ENCODE measurements at regions not wholly inside any gene's neighbourhood (a gene's known extent, or its start where the extent isn't known, plus 50 kb on each side); places are given as distances from the start of the nearest gene placed in this dataset.

DNA sequence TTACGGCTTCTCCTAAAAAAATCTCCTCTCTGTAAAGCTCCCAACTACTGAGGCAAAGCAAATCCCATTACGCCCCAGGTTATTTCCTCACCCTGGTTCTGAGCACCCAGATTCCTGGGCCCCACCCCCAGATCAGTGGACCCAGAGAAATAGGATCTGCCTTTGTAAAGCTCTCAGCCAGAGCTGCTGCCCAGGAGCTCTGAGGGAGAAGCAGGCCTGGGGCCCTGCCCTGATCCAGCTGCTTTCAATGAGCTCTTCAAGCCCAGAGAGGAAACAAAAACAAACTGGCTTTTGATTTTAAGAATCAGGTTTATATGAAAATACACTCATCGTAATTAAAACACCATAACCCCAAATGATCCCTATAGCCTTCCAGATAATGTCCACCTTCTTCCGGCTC is 124.5 kb downstream of the C5orf15 start:
- H2BK120ac ChIP-seq (replicated peaks; ENCODE audit: low read depth, low read length) = no peak overlapping the region
- H3K36me3 ChIP-seq (ENCODE audit: control insufficient read depth in 2 of 4, insufficient read depth in 4 of 4, low read length in 3 of 4) = no peaks in the 10 kb centered on the region
- H3K27ac ChIP-seq (ENCODE audit: low read depth, low read length) = no peak overlapping the region
- no peak overlapping the region for H4K91ac ChIP-seq (replicated peaks; ENCODE audit: insufficient read length, low read length)
- no peaks in the 10 kb centered on the region for H4K20me1 ChIP-seq (replicated peaks in 1 of 2; ENCODE audit: control insufficient read depth in 1 of 2, insufficient read depth in 2 of 2, low read length in 2 of 2)
- no peak overlapping the region for H3K9ac ChIP-seq (replicated peaks in 1 of 4; ENCODE audit: extremely low read depth in 1 of 4, low read depth in 3 of 4, low read length in 3 of 4)
- no peak overlapping the region for H4K5ac ChIP-seq (ENCODE audit: insufficient read length, low read depth, low read length)
- FAIRE-seq (no peak), DNase-seq (ENCODE audit: low read depth in 1 of 2, low spot score in 2 of 2) (no peak)
- no peak overlapping the region for H2AFZ ChIP-seq (ENCODE audit: low read length)
- no peak overlapping the region for H3K4me3 ChIP-seq (ENCODE audit: extremely low read depth in 1 of 4, insufficient read depth in 2 of 4, low read depth in 3 of 4, low read length in 4 of 4)
- H2AK5ac ChIP-seq (ENCODE audit: low read depth, low read length) = no peak overlapping the region
- H3K14ac ChIP-seq (ENCODE audit: insufficient read length) = no peak overlapping the region
- H3K4me2 ChIP-seq (ENCODE audit: insufficient read depth in 1 of 2, low read depth in 2 of 2, low read length in 2 of 2) = no peak overlapping the region
- no peak overlapping the region for H4K8ac ChIP-seq (ENCODE audit: extremely low read depth, insufficient read depth, low read length)
- no peak overlapping the region for H3K4ac ChIP-seq (replicated peaks; ENCODE audit: insufficient read length, low read depth, low read length)
- WGBS, 2 experiments (ENCODE audit: extremely low coverage in 1 of 2, insufficient coverage in 1 of 2, insufficient read length in 1 of 2, insufficient replicate concordance in 2 of 2, low coverage in 1 of 2, low lambda C conversion rate in 2 of 2, missing lambda C conversion rate in 1 of 2) = 90% methylated on average over 4 of the region's 4 CpGs; no CpG with 5 or more reads in 1 of the 2 experiments
- no peak overlapping the region for H2BK20ac ChIP-seq (ENCODE audit: low read length)
- H3K9me3 ChIP-seq (ENCODE audit: insufficient read depth in 2 of 2, low read depth in 1 of 2, low read length in 1 of 2) = no peaks in the 10 kb centered on the region
- H3K79me2 ChIP-seq (ENCODE audit: control insufficient read depth in 1 of 2, insufficient read depth in 2 of 2, low read length in 2 of 2) = no peaks in the 10 kb centered on the region
- no peaks in the 10 kb centered on the region for H3K79me1 ChIP-seq (ENCODE audit: low read depth, low read length)
- no peak overlapping the region for H2BK15ac ChIP-seq (ENCODE audit: low read length)
- H3K23ac ChIP-seq (ENCODE audit: insufficient read length) = no peak overlapping the region
- ChIA-PET CTCF (ENCODE audit: partially characterized antibody) (interaction anchor here (1.0 to 1.9 kb wide), 5 partner anchors 10 to 100 kb away, joined by 3 to 8 read pairs (median 5); no protein-coding TSS in a partner anchor), POLR2A (ENCODE audit: partially characterized antibody) (no interaction called here)
- no peak overlapping the region for H3K56ac ChIP-seq (replicated peaks; ENCODE audit: insufficient read length, low read depth, low read length)
- no peak overlapping the region for H2BK5ac ChIP-seq (ENCODE audit: low read depth, low read length)
- no peak overlapping the region for H2BK12ac ChIP-seq (ENCODE audit: low read depth, low read length)
- H3K23me2 ChIP-seq (ENCODE audit: low read depth, low read length) = no peaks in the 10 kb centered on the region
- H3K4me1 ChIP-seq (replicated peaks in 1 of 4; ENCODE audit: control insufficient read depth in 3 of 4, insufficient read depth in 4 of 4, low read length in 3 of 4) = no peaks in the 10 kb centered on the region
- H3K18ac ChIP-seq (ENCODE audit: extremely low read depth, low read length) = no peak overlapping the region
- H3K27me3 ChIP-seq (replicated peaks in 1 of 4; ENCODE audit: control insufficient read depth in 3 of 4, extremely low read depth in 1 of 4, insufficient read depth in 3 of 4, low read length in 3 of 4) = no peaks in the 10 kb centered on the region
- TF ChIP-seq RFX5 (IDR thresholded peaks at IDR 0.05; ENCODE audit: borderline replicate concordance, low read depth, low read length) (no peak), ASH2L (IDR thresholded peaks at IDR 0.05; ENCODE audit: low read length) (no peak), HDAC2 (IDR thresholded peaks at IDR 0.05; ENCODE audit: borderline replicate concordance in 1 of 2, low read depth in 2 of 2, low read length in 2 of 2) (no peak), RBBP5 (IDR thresholded peaks at IDR 0.05; ENCODE audit: borderline replicate concordance, low read depth, low read length) (no peak), RAD21 (IDR thresholded peaks at IDR 0.05 in 1 of 2, conservative IDR thresholded peaks at IDR 0.05 in 1 of 2; ENCODE audit: low read depth in 2 of 2, low read length in 2 of 2) (no peak), CTBP2 (IDR thresholded peaks at IDR 0.05; ENCODE audit: borderline replicate concordance, insufficient read depth, insufficient read length, low read length) (no peak), GTF2F1 (IDR thresholded peaks at IDR 0.05; ENCODE audit: borderline replicate concordance, low read depth, low read length) (no peak), SP4 (IDR thresholded peaks at IDR 0.05; ENCODE audit: low read length) (no peak), HDAC6 (IDR thresholded peaks at IDR 0.05; ENCODE audit: low read depth, low read length) (no peak), TAF1 (IDR thresholded peaks at IDR 0.05; ENCODE audit: low read depth, low read length) (no peak), GABPA (IDR thresholded peaks at IDR 0.05; ENCODE audit: borderline replicate concordance, insufficient read depth, low read length) (no peak)
